ENCODE measurements at regions not wholly inside any gene's neighbourhood (a gene's known extent, or its start where the extent isn't known, plus 50 kb on each side); places are given as distances from the start of the nearest gene placed in this dataset.

DNA sequence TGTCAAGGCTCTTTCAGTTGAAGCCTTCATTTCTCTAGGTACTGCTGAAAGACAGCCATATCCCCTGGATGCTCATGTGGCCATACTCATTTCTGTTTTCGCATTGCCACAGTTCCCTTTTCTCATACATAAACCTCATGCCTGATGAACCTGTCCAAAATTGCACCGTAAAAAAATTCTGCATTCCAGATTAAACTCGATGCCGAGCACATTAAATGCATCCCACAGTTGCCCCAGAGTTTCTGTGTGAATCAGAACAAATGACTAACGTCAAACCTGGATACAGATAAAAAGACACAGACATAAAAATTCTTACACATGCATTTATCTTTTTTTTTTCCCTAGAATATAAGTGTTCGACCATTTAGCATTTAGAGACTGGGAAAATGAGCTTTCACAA is 288.2 kb downstream of the COG6 start:
- TF ChIP-seq, protein P1, sequence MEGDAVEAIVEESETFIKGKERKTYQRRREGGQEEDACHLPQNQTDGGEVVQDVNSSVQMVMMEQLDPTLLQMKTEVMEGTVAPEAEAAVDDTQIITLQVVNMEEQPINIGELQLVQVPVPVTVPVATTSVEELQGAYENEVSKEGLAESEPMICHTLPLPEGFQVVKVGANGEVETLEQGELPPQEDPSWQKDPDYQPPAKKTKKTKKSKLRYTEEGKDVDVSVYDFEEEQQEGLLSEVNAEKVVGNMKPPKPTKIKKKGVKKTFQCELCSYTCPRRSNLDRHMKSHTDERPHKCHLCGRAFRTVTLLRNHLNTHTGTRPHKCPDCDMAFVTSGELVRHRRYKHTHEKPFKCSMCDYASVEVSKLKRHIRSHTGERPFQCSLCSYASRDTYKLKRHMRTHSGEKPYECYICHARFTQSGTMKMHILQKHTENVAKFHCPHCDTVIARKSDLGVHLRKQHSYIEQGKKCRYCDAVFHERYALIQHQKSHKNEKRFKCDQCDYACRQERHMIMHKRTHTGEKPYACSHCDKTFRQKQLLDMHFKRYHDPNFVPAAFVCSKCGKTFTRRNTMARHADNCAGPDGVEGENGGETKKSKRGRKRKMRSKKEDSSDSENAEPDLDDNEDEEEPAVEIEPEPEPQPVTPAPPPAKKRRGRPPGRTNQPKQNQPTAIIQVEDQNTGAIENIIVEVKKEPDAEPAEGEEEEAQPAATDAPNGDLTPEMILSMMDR (IDR thresholded peaks at IDR 0.05; ENCODE audit: insufficient read depth, missing control alignments) = no peak
- no peak for FAIRE-seq
- no peak for DNase-seq (ENCODE audit: insufficient read length, low spot score)

DNA sequence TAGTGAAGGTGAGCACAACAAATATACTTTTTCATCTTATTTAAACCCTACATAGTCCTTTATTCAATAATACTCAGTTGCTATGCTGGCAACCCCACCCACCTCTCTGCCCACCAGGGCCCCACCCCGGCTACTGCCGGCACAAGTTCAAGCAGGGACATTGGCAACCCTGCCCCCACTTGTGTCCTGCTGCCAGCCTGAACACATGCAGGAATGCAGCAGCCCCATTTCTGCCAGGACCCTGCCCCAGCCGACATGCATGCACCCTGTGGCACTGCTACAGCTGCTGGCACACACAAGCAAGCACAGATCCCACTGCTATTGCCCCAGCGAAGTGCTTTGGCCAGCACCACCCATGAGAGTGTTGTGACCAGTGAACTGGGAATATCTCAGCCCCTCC is 289.8 kb downstream of the COG6 start:
- DNase-seq (ENCODE audit: insufficient read length, low spot score) (no peak), FAIRE-seq (no peak)
- TF ChIP-seq, protein P1 (IDR thresholded peaks at IDR 0.05; ENCODE audit: insufficient read depth, missing control alignments) = no peak

DNA sequence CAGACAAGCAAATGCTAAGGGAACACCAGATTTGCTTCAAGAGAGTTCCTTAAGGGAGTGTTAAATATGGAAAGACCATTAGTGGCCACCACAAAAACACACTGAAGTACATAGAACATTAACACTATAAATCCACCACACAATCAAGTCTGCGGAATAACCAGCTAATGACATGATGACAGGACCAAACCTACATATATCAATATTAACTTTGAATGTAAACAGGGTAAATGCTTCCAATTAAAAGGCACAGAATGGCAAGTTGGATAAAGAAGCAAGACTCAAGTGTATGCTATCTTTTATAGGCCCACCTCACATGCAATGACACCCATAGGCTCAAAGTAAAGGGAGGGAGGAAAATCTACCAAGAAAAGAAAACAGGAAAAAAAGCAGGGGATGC is 291.3 kb downstream of the COG6 start:
- FAIRE-seq (no peak), DNase-seq (ENCODE audit: insufficient read length, low spot score) (no peak)
- TF ChIP-seq, protein P1 (IDR thresholded peaks at IDR 0.05; ENCODE audit: insufficient read depth, missing control alignments) = no peak

DNA sequence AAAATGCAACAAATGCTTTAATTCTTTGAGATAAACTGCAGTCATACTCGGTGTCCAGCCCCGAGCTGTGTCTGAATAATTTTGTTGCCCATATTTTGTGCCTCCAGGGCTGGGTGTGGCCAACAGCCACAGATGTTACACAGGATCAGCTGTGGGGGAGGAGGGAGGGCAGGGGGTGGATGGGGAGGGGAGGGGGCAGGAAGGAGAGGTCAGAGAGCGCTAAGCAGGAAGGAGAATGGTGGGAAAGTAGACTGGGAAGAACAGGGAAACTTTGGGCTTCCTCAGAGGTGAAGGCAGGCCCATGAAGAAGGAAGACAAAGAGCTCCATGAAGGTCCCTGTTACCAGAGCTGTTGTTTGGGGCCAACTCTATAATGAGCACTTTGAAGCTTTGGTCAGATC is 295.8 kb downstream of the COG6 start:
- FAIRE-seq = no peak
- TF ChIP-seq, protein P1 (IDR thresholded peaks at IDR 0.05; ENCODE audit: insufficient read depth, missing control alignments) = no peak
- no peak for DNase-seq (ENCODE audit: insufficient read length, low spot score)

DNA sequence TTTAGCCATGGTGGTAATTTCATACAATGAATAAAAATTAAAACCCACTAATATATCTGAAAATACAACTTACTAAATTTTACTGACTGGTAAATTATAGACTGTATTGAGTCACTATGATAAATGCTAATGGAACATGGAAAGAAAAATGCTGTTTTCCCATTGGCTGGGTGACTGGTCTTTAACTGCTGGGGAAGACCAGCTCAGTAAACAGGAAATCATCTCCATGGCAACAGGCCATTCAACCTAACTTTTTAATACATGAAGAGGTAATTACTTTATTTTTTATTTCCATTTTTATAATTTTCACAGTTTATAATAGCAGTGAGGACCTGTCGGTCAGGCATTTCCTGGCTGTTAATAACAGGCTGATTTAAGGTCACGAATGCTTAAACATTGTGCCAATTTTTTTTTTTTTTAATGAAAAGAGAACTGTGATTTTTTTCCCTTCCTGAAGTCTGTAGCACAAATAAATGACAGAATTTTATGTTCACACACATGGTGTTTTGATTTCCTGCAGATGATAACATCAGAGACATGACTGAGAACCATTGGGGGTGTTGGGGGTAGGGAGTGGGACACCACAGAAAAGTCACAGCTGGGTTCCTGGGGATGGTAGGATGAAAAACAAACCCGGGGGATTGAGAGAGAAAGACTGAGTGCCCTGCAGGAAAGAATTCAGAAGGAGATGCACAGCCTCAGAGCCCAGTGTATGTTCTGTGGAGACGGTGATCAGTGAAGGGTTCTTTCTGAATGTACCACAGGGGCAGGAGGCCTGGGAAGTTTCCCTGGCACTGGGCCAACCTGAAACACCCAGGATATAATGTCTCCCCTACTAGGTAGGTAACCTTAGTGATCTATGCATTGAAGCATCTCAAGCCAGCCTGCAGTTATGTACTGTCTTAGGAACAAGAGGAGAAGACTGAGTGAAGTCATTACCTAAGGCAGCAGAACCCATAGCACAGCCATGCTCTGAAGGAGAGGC is 297.1 kb downstream of the COG6 start:
- TF ChIP-seq, protein P1 (IDR thresholded peaks at IDR 0.05; ENCODE audit: insufficient read depth, missing control alignments) = no peak
- FAIRE-seq = no peak
- DNase-seq (ENCODE audit: insufficient read length, low spot score) = no peak

DNA sequence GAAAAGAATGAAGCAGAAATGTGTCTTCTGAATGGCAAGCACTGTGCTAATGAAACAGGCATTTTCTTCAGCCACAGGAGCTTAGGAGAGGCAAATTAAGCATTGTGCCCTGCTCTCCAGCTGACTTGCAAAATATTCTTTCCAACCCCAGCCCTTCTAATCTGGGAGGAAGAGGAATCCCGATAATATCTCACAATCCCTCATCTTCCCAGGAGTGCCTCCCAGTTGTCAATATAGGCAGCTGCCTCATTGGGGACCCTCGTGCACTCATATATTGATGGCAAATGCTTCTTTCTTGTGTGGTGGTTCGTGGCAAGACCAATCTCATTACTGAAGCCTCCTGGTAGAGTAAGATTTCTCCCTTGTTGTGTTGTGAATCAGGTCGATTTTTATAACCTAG is 299.0 kb downstream of the COG6 start:
- FAIRE-seq (no peak), DNase-seq (ENCODE audit: insufficient read length, low spot score) (no peak)
- TF ChIP-seq, protein P1 (IDR thresholded peaks at IDR 0.05; ENCODE audit: insufficient read depth, missing control alignments) = no peak

DNA sequence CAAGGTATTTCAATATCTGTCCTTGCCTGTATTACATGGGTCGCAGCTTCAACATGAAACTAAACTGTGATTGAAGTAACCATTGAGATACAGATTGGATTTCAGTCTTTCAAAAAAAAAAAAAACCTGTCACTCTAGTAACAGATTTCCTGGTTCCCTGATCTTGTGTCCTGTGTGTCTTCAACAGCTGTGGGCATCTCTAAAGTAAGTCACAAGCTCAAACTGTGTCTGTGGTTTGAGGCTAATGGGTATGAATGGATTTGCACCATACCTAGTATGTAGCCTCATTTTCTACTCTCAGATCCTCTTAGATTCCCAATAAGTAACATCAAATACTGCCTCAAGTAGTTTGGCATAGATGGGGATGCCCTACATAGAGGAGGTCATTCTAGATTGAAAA is 300.1 kb downstream of the COG6 start:
- TF ChIP-seq, protein P1 (IDR thresholded peaks at IDR 0.05; ENCODE audit: insufficient read depth, missing control alignments) = no peak
- FAIRE-seq (no peak), DNase-seq (ENCODE audit: insufficient read length, low spot score) (no peak)

Measured in D721Med (cell line).